PC-9 (cell line): ENCODE measurements at regions not wholly inside any gene's neighbourhood (a gene's known extent, or its start where the extent isn't known, plus 50 kb on each side); places are given as distances from the start of the nearest gene placed in this dataset.
"Not testable (repeated sequence)": the region's sequence is repeated elsewhere in the genome, so short reads cannot be mapped to it uniquely, and the experiment has no call there.

ENCODE experiments used
- EZH2 ChIP-seq: fragments of 200-600 bp; sonication (generic); IDR thresholded peaks from 2 replicates; pipeline ENCODE4 v1.8.0; 2017; ENCODE audit warnings: antibody characterized with exemption, low read depth
- TF ChIP-seq, protein P1 (sequence below): fragments of 200-600 bp; sonication (generic); conservative IDR thresholded peaks from 2 replicates; pipeline ENCODE4 v1.6.1; 2017; ENCODE audit warnings: mixed run types, antibody characterized with exemption, mild to moderate bottlenecking, moderate library complexity

DNA sequence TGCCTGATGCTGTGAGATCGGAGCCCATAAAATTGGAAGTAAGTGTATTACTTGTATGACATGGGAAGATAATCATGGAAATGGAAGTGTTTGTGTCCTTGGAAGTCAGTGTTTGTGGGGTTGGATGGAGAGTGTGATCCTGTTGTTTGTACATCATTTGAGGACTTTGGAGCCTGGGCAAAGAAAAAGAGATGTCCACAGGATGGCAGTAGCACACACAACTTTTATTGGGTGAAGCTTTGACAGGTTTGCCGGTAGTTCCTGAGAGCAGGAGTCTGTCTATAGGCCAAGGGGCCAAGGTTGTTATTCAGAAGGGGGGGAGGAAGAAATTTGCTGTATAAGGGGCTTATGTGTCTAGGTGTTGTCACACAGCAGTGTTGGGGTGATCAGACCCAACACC is 533.3 kb downstream of the RPIA start:
- TF ChIP-seq, protein P1, sequence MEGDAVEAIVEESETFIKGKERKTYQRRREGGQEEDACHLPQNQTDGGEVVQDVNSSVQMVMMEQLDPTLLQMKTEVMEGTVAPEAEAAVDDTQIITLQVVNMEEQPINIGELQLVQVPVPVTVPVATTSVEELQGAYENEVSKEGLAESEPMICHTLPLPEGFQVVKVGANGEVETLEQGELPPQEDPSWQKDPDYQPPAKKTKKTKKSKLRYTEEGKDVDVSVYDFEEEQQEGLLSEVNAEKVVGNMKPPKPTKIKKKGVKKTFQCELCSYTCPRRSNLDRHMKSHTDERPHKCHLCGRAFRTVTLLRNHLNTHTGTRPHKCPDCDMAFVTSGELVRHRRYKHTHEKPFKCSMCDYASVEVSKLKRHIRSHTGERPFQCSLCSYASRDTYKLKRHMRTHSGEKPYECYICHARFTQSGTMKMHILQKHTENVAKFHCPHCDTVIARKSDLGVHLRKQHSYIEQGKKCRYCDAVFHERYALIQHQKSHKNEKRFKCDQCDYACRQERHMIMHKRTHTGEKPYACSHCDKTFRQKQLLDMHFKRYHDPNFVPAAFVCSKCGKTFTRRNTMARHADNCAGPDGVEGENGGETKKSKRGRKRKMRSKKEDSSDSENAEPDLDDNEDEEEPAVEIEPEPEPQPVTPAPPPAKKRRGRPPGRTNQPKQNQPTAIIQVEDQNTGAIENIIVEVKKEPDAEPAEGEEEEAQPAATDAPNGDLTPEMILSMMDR, result not testable (repeated sequence)
- not testable (repeated sequence) for TF ChIP-seq EZH2
